Skeletal muscle satellite cell (primary cell): ENCODE measurements at regions not wholly inside any gene's neighbourhood (a gene's known extent, or its start where the extent isn't known, plus 50 kb on each side); places are given as distances from the start of the nearest gene placed in this dataset.

Experiments
- H3K27me3 ChIP-seq: 2 replicates; pipeline ENCODE4 v1.7.0; 2013; ENCODE audit warnings: low read length; ENCODE audit not compliant: control insufficient read depth, insufficient read depth
- H3K36me3 ChIP-seq: 2 replicates; pipeline ENCODE4 v1.7.0; 2013; ENCODE audit warnings: mild to moderate bottlenecking, control low read depth, low read length; ENCODE audit not compliant: insufficient read depth
- H3K4me1 ChIP-seq: 2 replicates; pipeline ENCODE4 v1.7.0; 2013; ENCODE audit warnings: low read length; ENCODE audit not compliant: control insufficient read depth, insufficient read depth
- H3K4me2 ChIP-seq: 2 replicates; pipeline ENCODE4 v1.7.0; 2013; ENCODE audit warnings: mild to moderate bottlenecking, low read length
- H3K4me3 ChIP-seq: 2 replicates; pipeline ENCODE4 v1.7.0; 2013; ENCODE audit warnings: low read length
- H3K9ac ChIP-seq: 2 replicates; pipeline ENCODE4 v1.7.0; 2013; ENCODE audit warnings: mild to moderate bottlenecking, low read depth, low read length, moderate library complexity
- H3K9me3 ChIP-seq: replicated peaks from 2 replicates; pipeline ENCODE4 v1.7.0; 2013; ENCODE audit warnings: mild to moderate bottlenecking, control low read depth, low read length

- Histone ChIP-seq H3K27me3 (no peaks in the 10 kb centered on the region), H3K36me3 (no peaks in the 10 kb centered on the region), H3K9ac (no peak overlapping the region), H3K4me1 (no peaks in the 10 kb centered on the region), H3K4me2 (no peak overlapping the region), H3K9me3 (no peaks in the 10 kb centered on the region), H3K4me3 (no peak overlapping the region)
These were observed 583.1 kb upstream of the SALL1 start for GRCh38 chr16:51734220-51734619.

- Histone ChIP-seq H3K4me2 (no peak overlapping the region), H3K36me3 (no peaks in the 10 kb centered on the region), H3K4me3 (no peak overlapping the region), H3K27me3 (no peaks in the 10 kb centered on the region), H3K9ac (no peak overlapping the region), H3K4me1 (no peaks in the 10 kb centered on the region), H3K9me3 (no peaks in the 10 kb centered on the region)
These were observed 582.1 kb upstream of the SALL1 start for GRCh38 chr16:51733181-51733580.

GRCh38 chr16:51731160-51731559, 580.1 kb upstream of the SALL1 start:
- Histone ChIP-seq H3K4me3 (no peak overlapping the region), H3K9me3 (no peaks in the 10 kb centered on the region), H3K27me3 (no peaks in the 10 kb centered on the region), H3K9ac (no peak overlapping the region), H3K36me3 (no peaks in the 10 kb centered on the region), H3K4me2 (no peak overlapping the region), H3K4me1 (no peaks in the 10 kb centered on the region)

GRCh38 chr16:51723036-51723724, 572.1 kb upstream of the SALL1 start:
- no peak overlapping the region for H3K4me3 ChIP-seq

GRCh38 chr16:51722467-51722866, 571.4 kb upstream of the SALL1 start:
- Histone ChIP-seq H3K4me2 (no peak overlapping the region), H3K9me3 (no peaks in the 10 kb centered on the region), H3K27me3 (no peaks in the 10 kb centered on the region), H3K9ac (no peak overlapping the region), H3K36me3 (no peaks in the 10 kb centered on the region), H3K4me3 (no peak overlapping the region), H3K4me1 (no peaks in the 10 kb centered on the region)

More at GRCh38 chr16:51723036-51723724, 572.1 kb upstream of the SALL1 start:
- Histone ChIP-seq H3K4me1 (no peaks in the 10 kb centered on the region), H3K9ac (no peak overlapping the region), H3K27me3 (no peaks in the 10 kb centered on the region), H3K4me2 (no peak overlapping the region), H3K9me3 (no peaks in the 10 kb centered on the region), H3K36me3 (no peaks in the 10 kb centered on the region)

GRCh38 chr16:51719376-51719775, 568.3 kb upstream of the SALL1 start:
- no peak overlapping the region for H3K4me3 ChIP-seq
- no peaks in the 10 kb centered on the region for H3K36me3 ChIP-seq
- no peaks in the 10 kb centered on the region for H3K27me3 ChIP-seq
- no peak overlapping the region for H3K4me2 ChIP-seq
- H3K9me3 ChIP-seq = no peaks in the 10 kb centered on the region
- no peaks in the 10 kb centered on the region for H3K4me1 ChIP-seq
- H3K9ac ChIP-seq = no peak overlapping the region

- Histone ChIP-seq H3K36me3 (no peaks in the 10 kb centered on the region), H3K9me3 (no peaks in the 10 kb centered on the region), H3K4me2 (no peak overlapping the region), H3K4me1 (no peaks in the 10 kb centered on the region), H3K9ac (no peak overlapping the region), H3K4me3 (no peak overlapping the region), H3K27me3 (no peaks in the 10 kb centered on the region)
These were observed 565.1 kb upstream of the SALL1 start for GRCh38 chr16:51716195-51716594.

GRCh38 chr16:51713502-51713901, 562.4 kb upstream of the SALL1 start:
- Histone ChIP-seq H3K4me1 (no peaks in the 10 kb centered on the region), H3K36me3 (no peaks in the 10 kb centered on the region), H3K27me3 (no peaks in the 10 kb centered on the region), H3K9ac (no peak overlapping the region), H3K9me3 (peaks cover 3% of the 10 kb centered on the region), H3K4me2 (no peak overlapping the region), H3K4me3 (no peak overlapping the region)

GRCh38 chr16:51710905-51711563, 560.0 kb upstream of the SALL1 start:
- Histone ChIP-seq H3K36me3 (no peaks in the 10 kb centered on the region), H3K4me3 (no peak overlapping the region), H3K27me3 (no peaks in the 10 kb centered on the region), H3K4me1 (no peaks in the 10 kb centered on the region), H3K4me2 (no peak overlapping the region), H3K9me3 (peaks cover 3% of the 10 kb centered on the region), H3K9ac (no peak overlapping the region)

GRCh38 chr16:51710186-51710585, 559.1 kb upstream of the SALL1 start:
- H3K9me3 ChIP-seq = peaks cover 3% of the 10 kb centered on the region
- H3K4me1 ChIP-seq = no peaks in the 10 kb centered on the region
- H3K4me3 ChIP-seq = no peak overlapping the region
- H3K9ac ChIP-seq = no peak overlapping the region
- H3K36me3 ChIP-seq = no peaks in the 10 kb centered on the region
- H3K27me3 ChIP-seq = no peaks in the 10 kb centered on the region
- no peak overlapping the region for H3K4me2 ChIP-seq

GRCh38 chr16:51708861-51709260, 557.8 kb upstream of the SALL1 start:
- Histone ChIP-seq H3K36me3 (no peaks in the 10 kb centered on the region), H3K27me3 (no peaks in the 10 kb centered on the region), H3K9ac (no peak overlapping the region), H3K4me1 (no peaks in the 10 kb centered on the region), H3K9me3 (peaks cover 3% of the 10 kb centered on the region), H3K4me2 (no peak overlapping the region), H3K4me3 (no peak overlapping the region)

GRCh38 chr16:51707666-51708065, 556.6 kb upstream of the SALL1 start:
- Histone ChIP-seq H3K9me3 (peaks cover 3% of the 10 kb centered on the region), H3K4me1 (no peaks in the 10 kb centered on the region), H3K36me3 (no peaks in the 10 kb centered on the region), H3K9ac (no peak overlapping the region), H3K4me2 (no peak overlapping the region), H3K27me3 (no peaks in the 10 kb centered on the region), H3K4me3 (no peak overlapping the region)
